HepG2 (cell line): ENCODE measurements at regions not wholly inside any gene's neighbourhood (a gene's known extent, or its start where the extent isn't known, plus 50 kb on each side); places are given as distances from the start of the nearest gene placed in this dataset.

Experiments
- ATAC-seq: fragments of 200-7000 bp; cut with Tn5 transposase; 3 replicates; pipeline ENCODE4 v1.9.1; 2020; ENCODE audit warnings: mild to moderate bottlenecking, moderate library complexity
- BruUV-seq: library from RNA; stranded (reverse); fragments of 400-500 nt; replicated peaks from 2 replicates; lab custom pipeline; 2021; lab: Mats Ljungman, UMichigan
- CTCF ChIA-PET: fragments of 300-600 bp; formaldehyde crosslinking; extraction: SDS; loops from one replicate; lab custom pipeline; 2021; ENCODE audit warnings: low total read pairs, inconsistent platforms, low intra/inter-chr PET ratio; lab: Yijun Ruan, JAX
- POLR2A ChIA-PET: fragments of 350-600 bp; sonication (Branson Sonifier 250); formaldehyde crosslinking; loops from one replicate; lab custom pipeline; 2020; ENCODE audit warnings: antibody characterized with exemption, inconsistent platforms; lab: Yijun Ruan, JAX
- DNase-seq: peaks from one replicate; pipeline ENCODE4 v3.0.0-alpha.2; 2015; ENCODE audit warnings: low spot score
- FAIRE-seq: peaks from 3 replicates; lab custom pipeline; 2011; peaks lifted over from hg19 to GRCh38; lab: Jason Lieb, UNC
- H2AFZ ChIP-seq: one replicate; pipeline ENCODE4 v1.6.1; 2011; ENCODE audit warnings: low read length, inconsistent platforms
- H3K27ac ChIP-seq: fragments of 300-600 bp; 3 replicates; pipeline ENCODE4 v1.8.0; 2011; ENCODE audit warnings: mixed run types, mild to moderate bottlenecking, mixed read lengths, low read length, inconsistent platforms; ENCODE audit not compliant: insufficient read depth; ENCODE audit errors: extremely low read length
- H3K27me3 ChIP-seq, 2 experiments: fragments of 200-600 bp in 1 of 2; 2 replicates in 1 of 2; 3 replicates in 1 of 2; pipeline versions ENCODE4 v1.6.0 to v1.8.0; 2011; ENCODE audit warnings: low read length in 2 of 2, mild to moderate bottlenecking in 2 of 2, moderate library complexity in 2 of 2, inconsistent platforms in 1 of 2; ENCODE audit not compliant: insufficient read depth in 2 of 2, control insufficient read depth in 1 of 2
- H3K36me3 ChIP-seq, 2 experiments: fragments of 200-600 bp in 1 of 2; replicated peaks in 1 of 2; 2 replicates in 1 of 2; 3 replicates in 1 of 2; pipeline versions ENCODE4 v1.5.1 to v1.8.0; 2011; ENCODE audit warnings: low read length in 2 of 2, inconsistent platforms in 1 of 2; ENCODE audit not compliant: insufficient read depth in 2 of 2, control insufficient read depth in 1 of 2
- H3K4me1 ChIP-seq: 2 replicates; pipeline ENCODE4 v1.5.1; 2012; ENCODE audit warnings: low read length, inconsistent platforms; ENCODE audit not compliant: insufficient read depth
- H3K4me2 ChIP-seq: 2 replicates; pipeline ENCODE4 v1.6.0; 2011; ENCODE audit warnings: low read depth, low read length, inconsistent platforms
- H3K4me3 ChIP-seq, 3 experiments: fragments of 200-600 bp in 1 of 3; sonication (generic), shearing (Covaris generic) in 1 of 3; replicated peaks in 1 of 3; 2 replicates each; pipeline ENCODE4 v1.5.1; 2011 to 2016; ENCODE audit warnings: low read length in 3 of 3, inconsistent platforms in 2 of 3, low read depth in 2 of 3, mild to moderate bottlenecking in 2 of 3, control low read depth in 1 of 3, mixed read lengths in 1 of 3; ENCODE audit not compliant: insufficient read depth in 1 of 3
- H3K79me2 ChIP-seq: one replicate; pipeline ENCODE4 v1.6.1; 2011; ENCODE audit warnings: low read length, inconsistent platforms; ENCODE audit not compliant: insufficient read depth
- H3K9ac ChIP-seq: 2 replicates; pipeline ENCODE4 v1.6.0; 2011; ENCODE audit warnings: mild to moderate bottlenecking, low read depth, low read length, inconsistent platforms; ENCODE audit not compliant: insufficient read depth
- H3K9me3 ChIP-seq: 2 replicates; pipeline ENCODE4 v1.5.1; 2012; ENCODE audit warnings: mild to moderate bottlenecking, low read length
- H4K20me1 ChIP-seq: 2 replicates; pipeline ENCODE4 v1.6.0; 2011; ENCODE audit warnings: inconsistent platforms, mild to moderate bottlenecking, low read length, moderate library complexity; ENCODE audit not compliant: insufficient read depth
- AGO1 ChIP-seq: fragments of 200-400 bp; formaldehyde crosslinking; IDR thresholded peaks from 2 replicates; pipeline ENCODE4 v1.6.1; 2017; ENCODE audit warnings: mild to moderate bottlenecking, low read depth, low read length, moderate library complexity; ENCODE audit not compliant: poor library complexity, severe bottlenecking
- HIVEP1 ChIP-seq: sonication (generic); formaldehyde crosslinking; IDR thresholded peaks from 2 replicates; pipeline ENCODE4 v1.4.0; 2020; ENCODE audit warnings: mild to moderate bottlenecking, missing genetic modification reagents
- HMGA1 ChIP-seq: sonication (generic); formaldehyde crosslinking; conservative IDR thresholded peaks from 2 replicates; pipeline ENCODE4 v1.4.0; 2020; ENCODE audit warnings: missing genetic modification reagents
- JUN ChIP-seq: sonication (generic); formaldehyde crosslinking; IDR thresholded peaks from 2 replicates; pipeline ENCODE4 v1.4.0; 2020; ENCODE audit warnings: mild to moderate bottlenecking, missing genetic modification reagents
- KMT2A ChIP-seq: sonication (generic); formaldehyde crosslinking; IDR thresholded peaks from 2 replicates; pipeline ENCODE4 v1.4.0; 2020; ENCODE audit warnings: missing genetic modification reagents
- NCOR1 ChIP-seq: fragments of 200-600 bp; sonication (generic); IDR thresholded peaks from 2 replicates; pipeline ENCODE4 v1.7.0; 2017; ENCODE audit warnings: antibody characterized with exemption, low read length, borderline replicate concordance
- NFATC3 ChIP-seq: sonication (generic); formaldehyde crosslinking; IDR thresholded peaks from 2 replicates; pipeline ENCODE4 v1.5.1; 2020; ENCODE audit warnings: mild to moderate bottlenecking, missing genetic modification reagents
- PHF8 ChIP-seq: sonication (generic); formaldehyde crosslinking; IDR thresholded peaks from 2 replicates; pipeline ENCODE4 v1.5.0; 2020; ENCODE audit warnings: missing genetic modification reagents
- PLRG1 ChIP-seq: fragments of 450-650 bp; conservative IDR thresholded peaks from 2 replicates; pipeline ENCODE4 v1.6.1; 2016
- SAP130 ChIP-seq: IDR thresholded peaks from 2 replicates; pipeline ENCODE4 v1.6.1; 2016; ENCODE audit warnings: low read depth
- ZNF460 ChIP-seq: sonication (generic); formaldehyde crosslinking; IDR thresholded peaks from 2 replicates; pipeline ENCODE4 v1.5.1; 2020; ENCODE audit warnings: missing genetic modification reagents, mild to moderate bottlenecking, borderline replicate concordance
- ZNF510 ChIP-seq: sonication (generic); formaldehyde crosslinking; IDR thresholded peaks from 2 replicates; pipeline ENCODE4 v1.4.0; 2020; ENCODE audit warnings: low read depth, mild to moderate bottlenecking, missing genetic modification reagents
- ZNF629 ChIP-seq: sonication (generic); formaldehyde crosslinking; conservative IDR thresholded peaks from 2 replicates; pipeline ENCODE4 v1.5.0; 2020; ENCODE audit warnings: missing genetic modification reagents
- ZXDC ChIP-seq: sonication (generic); formaldehyde crosslinking; IDR thresholded peaks from 2 replicates; pipeline ENCODE4 v1.5.0; 2020; ENCODE audit warnings: mild to moderate bottlenecking, missing genetic modification reagents
- WGBS: methylation state at CpG from one replicate; pipeline ENCODE4 v1.1.6; 2017; ENCODE audit warnings: low lambda C conversion rate; 5-methylcytosine and 5-hydroxymethylcytosine counted together
- in situ Hi-C: cut with HindIII; loops from 2 replicates; pipeline ENCODE4 v1.10.0; 2017; ENCODE audit warnings: low pct_unique_long_range_greater_than_20kb; ENCODE audit not compliant: extremely low pct_ligation_motif_present
- intact Hi-C: fragments of 100-400 bp; cut with micrococcal nuclease; formaldehyde crosslinking; loops from one replicate; pipeline ENCODE4 v1.10.0; 2022; ENCODE audit not compliant: unreplicated experiment
- TF ChIP-seq, protein P1 (sequence below): IDR thresholded peaks from 2 replicates; pipeline ENCODE4 v1.6.1; 2016; ENCODE audit warnings: control low read depth
- TF ChIP-seq, protein P2 (sequence below): sonication (generic); formaldehyde crosslinking; IDR thresholded peaks from 2 replicates; pipeline ENCODE4 v1.5.0; 2020; ENCODE audit warnings: missing genetic modification reagents
- TF ChIP-seq, protein P3 (sequence below): sonication (generic); formaldehyde crosslinking; IDR thresholded peaks from 2 replicates; pipeline ENCODE4 v1.4.0; 2020; ENCODE audit warnings: mild to moderate bottlenecking, missing genetic modification reagents

GRCh38 chr6:3653528-3654070 is 97.9 kb downstream of the PXDC1 start (continued):
- no peak for TF ChIP-seq NCOR1
- no peak for TF ChIP-seq PHF8 (CRISPR knock-in tag)
- TF ChIP-seq ZNF460 (CRISPR knock-in tag) = no peak

- POLR2A ChIA-PET = no interaction called here
- no TSS peak for BruUV-seq
- no peaks in the 10 kb centered on the region for H3K4me1 ChIP-seq
Measured at GRCh38 chr6:3651698-3652229, 99.7 kb downstream of the PXDC1 start.

More at GRCh38 chr6:3651698-3652229, 99.7 kb downstream of the PXDC1 start:
- H4K20me1 ChIP-seq = no peaks in the 10 kb centered on the region
- H3K4me2 ChIP-seq = no peak overlapping the region
- no peak overlapping the region for H3K4me3 ChIP-seq
- no peak overlapping the region for H2AFZ ChIP-seq
- H3K27ac ChIP-seq = no peak overlapping the region
- DNase-seq = no peak
- no peaks in the 10 kb centered on the region for H3K9me3 ChIP-seq
- ATAC-seq = no peak; the same call in 2 of the 3 replicates
- no peak for FAIRE-seq
- H3K36me3 ChIP-seq = no peaks in the 10 kb centered on the region
- H3K27me3 ChIP-seq = peaks cover 0 to 19% of the 10 kb centered on the region in 2 experiments; a peak in 3 of 5 replicates
- no peaks in the 10 kb centered on the region for H3K79me2 ChIP-seq
- in situ Hi-C loops (no loop called here), intact Hi-C loops (no loop called here)
- WGBS = 41% methylated on average over 12 of the region's 12 CpGs
- CTCF ChIA-PET = no interaction called here
- no peak for TF ChIP-seq ZNF510 (CRISPR knock-in tag)
- TF ChIP-seq JUN (CRISPR knock-in tag) = no peak
- TF ChIP-seq HIVEP1 = no peak
- no peak for TF ChIP-seq HMGA1 (CRISPR knock-in tag)
- no peak for TF ChIP-seq KMT2A (CRISPR knock-in tag)
- TF ChIP-seq, protein P1, sequence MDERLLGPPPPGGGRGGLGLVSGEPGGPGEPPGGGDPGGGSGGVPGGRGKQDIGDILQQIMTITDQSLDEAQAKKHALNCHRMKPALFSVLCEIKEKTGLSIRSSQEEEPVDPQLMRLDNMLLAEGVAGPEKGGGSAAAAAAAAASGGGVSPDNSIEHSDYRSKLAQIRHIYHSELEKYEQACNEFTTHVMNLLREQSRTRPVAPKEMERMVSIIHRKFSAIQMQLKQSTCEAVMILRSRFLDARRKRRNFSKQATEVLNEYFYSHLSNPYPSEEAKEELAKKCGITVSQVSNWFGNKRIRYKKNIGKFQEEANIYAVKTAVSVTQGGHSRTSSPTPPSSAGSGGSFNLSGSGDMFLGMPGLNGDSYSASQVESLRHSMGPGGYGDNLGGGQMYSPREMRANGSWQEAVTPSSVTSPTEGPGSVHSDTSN (CRISPR knock-in tag) = no peak
- TF ChIP-seq PLRG1 = no peak
- no peak for TF ChIP-seq NFATC3 (CRISPR knock-in tag)
- TF ChIP-seq, protein P2, sequence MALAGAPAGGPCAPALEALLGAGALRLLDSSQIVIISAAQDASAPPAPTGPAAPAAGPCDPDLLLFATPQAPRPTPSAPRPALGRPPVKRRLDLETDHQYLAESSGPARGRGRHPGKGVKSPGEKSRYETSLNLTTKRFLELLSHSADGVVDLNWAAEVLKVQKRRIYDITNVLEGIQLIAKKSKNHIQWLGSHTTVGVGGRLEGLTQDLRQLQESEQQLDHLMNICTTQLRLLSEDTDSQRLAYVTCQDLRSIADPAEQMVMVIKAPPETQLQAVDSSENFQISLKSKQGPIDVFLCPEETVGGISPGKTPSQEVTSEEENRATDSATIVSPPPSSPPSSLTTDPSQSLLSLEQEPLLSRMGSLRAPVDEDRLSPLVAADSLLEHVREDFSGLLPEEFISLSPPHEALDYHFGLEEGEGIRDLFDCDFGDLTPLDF (CRISPR knock-in tag) = no peak
- no peak for TF ChIP-seq ZNF629 (CRISPR knock-in tag)
- TF ChIP-seq SAP130 (CRISPR knock-in tag) = no peak
- TF ChIP-seq, protein P3, sequence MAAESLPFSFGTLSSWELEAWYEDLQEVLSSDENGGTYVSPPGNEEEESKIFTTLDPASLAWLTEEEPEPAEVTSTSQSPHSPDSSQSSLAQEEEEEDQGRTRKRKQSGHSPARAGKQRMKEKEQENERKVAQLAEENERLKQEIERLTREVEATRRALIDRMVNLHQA = no peak
- no peak for TF ChIP-seq AGO1
- no peak for TF ChIP-seq ZXDC (CRISPR knock-in tag)
- no peak overlapping the region for H3K9ac ChIP-seq
